ENCODE measurements at regions not wholly inside any gene's neighbourhood (a gene's known extent, or its start where the extent isn't known, plus 50 kb on each side); places are given as distances from the start of the nearest gene placed in this dataset.

DNA sequence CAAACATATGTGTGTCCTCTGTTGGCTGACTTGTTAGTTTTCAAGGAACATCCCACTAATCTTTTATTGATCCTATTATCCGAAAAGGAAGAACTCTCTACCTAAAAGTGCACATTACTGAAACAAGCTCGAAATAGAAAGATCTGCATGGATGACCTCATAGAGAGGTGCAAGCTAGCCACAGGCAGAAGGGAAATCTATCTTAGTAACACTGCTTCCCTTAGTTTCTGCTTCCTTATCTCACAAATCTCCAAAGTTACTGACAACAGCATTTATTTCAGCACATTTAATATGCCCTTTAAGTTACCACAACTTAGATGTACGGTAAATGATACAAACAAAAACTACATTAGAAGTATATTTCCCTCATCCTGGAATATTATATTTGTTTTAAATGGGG, 285.1 kb upstream of the CCDC54 start:
- TF ChIP-seq SUZ12 (IDR thresholded peaks at IDR 0.05; ENCODE audit: extremely low read depth, insufficient read depth, insufficient read length) (no peak), ZNF274 (IDR thresholded peaks at IDR 0.05; ENCODE audit: low read depth, low read length) (no peak)
